ENCODE measurements at regions not wholly inside any gene's neighbourhood (a gene's known extent, or its start where the extent isn't known, plus 50 kb on each side); places are given as distances from the start of the nearest gene placed in this dataset.
"Not testable (repeated sequence)": the region's sequence is repeated elsewhere in the genome, so short reads cannot be mapped to it uniquely, and the experiment has no call there.

DNA sequence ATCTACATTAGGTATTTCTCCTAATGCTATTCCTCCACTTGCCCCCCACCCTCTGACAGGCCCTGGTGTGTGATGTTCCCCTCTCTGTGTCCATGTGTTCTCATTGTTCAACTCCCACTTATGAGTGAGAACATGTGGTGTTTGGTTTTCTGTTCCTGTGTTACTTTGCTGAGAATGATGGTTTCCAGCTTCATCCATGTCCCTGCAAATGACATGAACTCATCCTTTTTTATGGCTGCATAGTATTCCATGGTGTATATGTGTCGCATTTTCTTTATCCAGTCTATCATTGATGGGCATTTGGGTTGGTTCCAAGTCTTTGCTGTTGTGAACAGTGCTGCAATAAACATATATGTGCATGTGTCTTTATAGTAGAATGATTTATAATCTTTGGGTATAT is 50.6 kb upstream of the GRHL3 start:
- not testable (repeated sequence) for H3K36me3 Mint-ChIP-seq (ENCODE audit: low read depth)

GRCh38 chr1:24266998-24267397 is 52.2 kb upstream of the GRHL3 start:
- Mint-ChIP-seq H3K27me3 (peaks cover 30% of the 10 kb centered on the region), H3K36me3 (ENCODE audit: low read depth) (no peaks in the 10 kb centered on the region), H3K4me1 (ENCODE audit: low read depth) (no peaks in the 10 kb centered on the region), H3K4me3 (no peak overlapping the region), H3K9me3 (peaks cover 10% of the 10 kb centered on the region), H3K27ac (no peak overlapping the region)

More for the DNA sequence above, 50.6 kb upstream of the GRHL3 start:
- H3K9me3 Mint-ChIP-seq: peaks cover 10% of the 10 kb centered on the region
- not testable (repeated sequence) for H3K27ac Mint-ChIP-seq; H3K4me3 Mint-ChIP-seq; H3K4me1 Mint-ChIP-seq (ENCODE audit: low read depth)
- H3K27me3 Mint-ChIP-seq: peaks cover 41% of the 10 kb centered on the region

- no peaks in the 10 kb centered on the region for H3K36me3 Mint-ChIP-seq (ENCODE audit: low read depth)
- H3K9me3 Mint-ChIP-seq: peaks cover 10% of the 10 kb centered on the region
- no peak overlapping the region for H3K27ac Mint-ChIP-seq
- H3K4me1 Mint-ChIP-seq (ENCODE audit: low read depth): no peaks in the 10 kb centered on the region
- no peak overlapping the region for H3K4me3 Mint-ChIP-seq
- peaks cover 25% of the 10 kb centered on the region for H3K27me3 Mint-ChIP-seq
Measured at GRCh38 chr1:24266398-24266941, 52.7 kb upstream of the GRHL3 start.

DNA sequence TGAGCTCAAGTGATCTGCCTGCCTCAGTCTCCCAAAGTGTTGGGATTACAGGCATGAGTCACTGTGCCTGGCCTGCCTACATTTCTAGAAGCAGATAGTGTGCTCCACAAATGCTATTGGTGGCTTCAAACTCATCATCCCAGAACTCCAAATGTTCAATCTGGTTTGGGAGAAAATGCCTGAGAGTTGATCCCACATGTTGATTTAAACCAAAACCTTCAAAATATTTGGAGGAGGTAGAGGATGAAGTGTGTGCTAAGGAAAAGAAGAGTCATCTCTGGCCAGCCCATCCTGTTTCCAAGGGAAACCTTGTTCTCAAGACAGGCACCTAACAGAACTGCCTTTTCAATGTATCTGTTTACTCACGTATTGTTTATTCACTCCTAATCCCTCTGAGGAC is 55.4 kb upstream of the GRHL3 start:
- Mint-ChIP-seq H3K27me3 (peaks cover 12% of the 10 kb centered on the region), H3K4me3 (no peak overlapping the region), H3K9me3 (peaks cover 4% of the 10 kb centered on the region), H3K4me1 (ENCODE audit: low read depth) (no peaks in the 10 kb centered on the region), H3K36me3 (ENCODE audit: low read depth) (no peaks in the 10 kb centered on the region), H3K27ac (no peak overlapping the region)

DNA sequence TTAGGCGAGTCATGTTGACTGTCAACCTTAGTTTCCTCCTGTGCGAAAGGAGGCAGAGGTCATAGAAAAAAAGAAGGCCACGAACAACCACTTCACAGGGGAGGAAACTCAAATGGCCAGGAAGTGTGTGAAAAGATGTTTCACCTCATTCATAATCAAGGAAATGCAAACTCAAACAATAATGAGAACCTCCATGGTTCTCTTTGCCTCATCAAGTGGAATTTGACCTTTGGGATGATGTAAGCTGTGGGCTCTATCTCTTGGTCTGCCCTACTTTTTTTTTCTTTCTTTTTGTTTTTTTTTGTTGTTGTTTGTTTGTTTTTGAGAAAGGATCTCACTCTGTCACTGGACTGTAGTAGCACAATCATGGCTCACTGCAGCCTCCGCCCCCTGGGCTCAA is 55.9 kb upstream of the GRHL3 start:
- Mint-ChIP-seq H3K4me1 (ENCODE audit: low read depth) (no peaks in the 10 kb centered on the region), H3K9me3 (peaks cover 4% of the 10 kb centered on the region), H3K27ac (no peak overlapping the region), H3K27me3 (peaks cover 14% of the 10 kb centered on the region), H3K4me3 (no peak overlapping the region), H3K36me3 (ENCODE audit: low read depth) (no peaks in the 10 kb centered on the region)

DNA sequence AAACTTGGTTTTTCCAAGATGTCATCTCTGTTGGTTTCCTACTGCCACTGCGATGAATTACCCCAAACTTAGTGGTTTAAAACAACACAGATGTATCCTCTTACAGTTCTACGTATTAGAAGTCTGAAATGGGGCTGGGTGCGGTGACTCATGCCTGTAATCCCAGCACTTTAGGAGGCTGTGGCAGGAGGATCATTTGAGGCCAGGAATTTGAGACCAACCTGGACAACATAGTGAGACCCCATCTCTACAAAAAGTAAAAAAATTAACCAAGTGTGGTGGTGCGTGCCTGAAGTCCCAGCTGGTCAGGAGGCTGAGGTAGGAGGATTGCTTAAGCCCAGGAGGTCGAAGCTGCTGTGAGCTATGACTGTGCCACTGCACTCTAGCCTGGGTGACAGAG is 57.2 kb upstream of the GRHL3 start:
- Mint-ChIP-seq H3K9me3 (peaks cover 4% of the 10 kb centered on the region), H3K36me3 (ENCODE audit: low read depth) (no peaks in the 10 kb centered on the region), H3K4me1 (ENCODE audit: low read depth) (no peaks in the 10 kb centered on the region), H3K27ac (no peak overlapping the region), H3K27me3 (peaks cover 14% of the 10 kb centered on the region), H3K4me3 (no peak overlapping the region)

DNA sequence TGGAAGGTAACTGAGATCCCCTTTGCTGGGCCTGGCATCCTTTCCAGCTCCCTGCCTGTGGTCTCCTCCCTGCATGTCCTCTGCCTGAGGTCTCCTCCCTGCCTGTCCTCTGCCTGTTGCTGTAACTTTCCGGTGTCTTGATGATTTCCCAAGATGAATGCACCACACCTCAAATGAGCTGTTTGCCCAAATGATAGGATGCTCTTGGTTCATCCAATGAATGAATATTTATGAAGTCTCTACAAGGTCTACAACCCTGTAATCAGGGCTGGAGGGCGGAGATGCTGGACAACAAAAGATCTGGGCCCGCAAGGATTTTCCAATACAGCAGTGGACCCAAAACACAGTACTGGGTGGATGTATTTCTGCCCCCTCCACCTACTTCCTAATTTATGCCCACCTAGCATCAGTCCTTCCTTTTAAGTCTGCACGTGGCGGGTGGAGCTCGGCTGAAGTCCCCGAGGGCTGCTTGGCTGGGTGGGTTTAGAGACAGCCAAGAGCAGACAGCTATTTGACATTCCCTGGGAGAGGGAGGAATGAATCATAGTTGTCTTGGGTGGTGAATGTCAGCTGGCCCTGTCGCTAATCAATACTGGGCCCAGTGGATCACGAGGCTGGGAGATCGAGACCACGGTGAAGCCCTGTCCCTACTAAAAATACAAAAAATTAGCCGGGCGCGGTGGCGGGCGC is 60.3 kb upstream of the GRHL3 start:
- H3K4me1 Mint-ChIP-seq (ENCODE audit: low read depth): no peaks in the 10 kb centered on the region
- H3K4me3 Mint-ChIP-seq: no peak overlapping the region
- H3K27ac Mint-ChIP-seq: no peak overlapping the region
- H3K9me3 Mint-ChIP-seq: peaks cover 4% of the 10 kb centered on the region
- H3K27me3 Mint-ChIP-seq: peaks cover 14% of the 10 kb centered on the region
- H3K36me3 Mint-ChIP-seq (ENCODE audit: low read depth): no peaks in the 10 kb centered on the region

DNA sequence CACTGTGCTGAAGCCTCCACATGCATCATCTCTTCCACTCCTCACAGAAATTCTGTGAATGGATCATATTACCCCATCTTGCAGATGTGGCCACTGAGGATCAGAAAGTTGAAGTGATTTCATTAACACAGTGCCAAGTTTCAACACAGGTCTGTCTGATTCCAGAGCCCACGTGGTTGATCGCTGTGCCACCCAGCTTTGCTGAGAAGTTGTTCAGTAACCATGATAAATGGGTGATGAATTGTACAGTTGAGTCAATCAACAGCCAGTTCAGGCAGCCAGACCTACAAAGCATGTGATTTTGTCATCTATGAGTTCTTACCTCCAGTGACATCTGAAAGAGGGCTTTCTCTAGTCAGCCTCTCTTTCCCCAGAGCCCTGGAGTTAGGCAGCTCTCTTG is 61.8 kb upstream of the GRHL3 start:
- Mint-ChIP-seq H3K4me1 (ENCODE audit: low read depth) (no peaks in the 10 kb centered on the region), H3K9me3 (peaks cover under 1% of the 10 kb centered on the region), H3K27ac (no peak overlapping the region), H3K36me3 (ENCODE audit: low read depth) (no peaks in the 10 kb centered on the region), H3K4me3 (no peak overlapping the region), H3K27me3 (peaks cover 12% of the 10 kb centered on the region)

DNA sequence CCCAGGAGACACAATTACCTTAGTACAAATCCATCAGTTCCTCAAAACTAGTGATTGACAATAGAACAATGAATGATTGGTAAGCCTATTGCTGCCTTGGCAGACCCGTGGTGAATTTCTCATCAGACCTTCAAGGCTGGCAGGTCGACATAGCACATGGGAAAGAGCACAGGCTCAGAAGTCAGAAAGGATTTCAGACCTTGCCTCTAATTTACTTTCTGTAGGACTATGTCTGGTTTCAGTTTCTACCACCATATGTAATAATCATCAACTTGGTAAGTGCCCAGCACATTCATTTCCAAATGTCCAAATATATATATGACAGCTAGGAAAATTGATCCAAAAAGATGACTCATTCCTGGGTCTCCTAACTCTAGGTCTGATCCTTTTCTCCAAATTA is 62.5 kb upstream of the GRHL3 start:
- no peak overlapping the region for H3K4me3 Mint-ChIP-seq
- H3K9me3 Mint-ChIP-seq: no peaks in the 10 kb centered on the region
- no peaks in the 10 kb centered on the region for H3K4me1 Mint-ChIP-seq (ENCODE audit: low read depth)
- H3K27me3 Mint-ChIP-seq: peaks cover 11% of the 10 kb centered on the region
- no peaks in the 10 kb centered on the region for H3K36me3 Mint-ChIP-seq (ENCODE audit: low read depth)
- H3K27ac Mint-ChIP-seq: no peak overlapping the region

GRCh38 chr1:24255226-24255625 is 63.9 kb upstream of the GRHL3 start:
- Mint-ChIP-seq H3K4me1 (ENCODE audit: low read depth) (no peaks in the 10 kb centered on the region), H3K4me3 (no peak overlapping the region), H3K9me3 (no peaks in the 10 kb centered on the region), H3K27ac (no peak overlapping the region), H3K27me3 (peaks cover 4% of the 10 kb centered on the region), H3K36me3 (ENCODE audit: low read depth) (no peaks in the 10 kb centered on the region)

- Mint-ChIP-seq H3K27ac (no peak overlapping the region), H3K9me3 (no peaks in the 10 kb centered on the region), H3K4me3 (no peak overlapping the region), H3K27me3 (peaks cover 4% of the 10 kb centered on the region), H3K36me3 (ENCODE audit: low read depth) (no peaks in the 10 kb centered on the region), H3K4me1 (ENCODE audit: low read depth) (no peaks in the 10 kb centered on the region)
Measured at GRCh38 chr1:24254783-24255182, 64.4 kb upstream of the GRHL3 start.

DNA sequence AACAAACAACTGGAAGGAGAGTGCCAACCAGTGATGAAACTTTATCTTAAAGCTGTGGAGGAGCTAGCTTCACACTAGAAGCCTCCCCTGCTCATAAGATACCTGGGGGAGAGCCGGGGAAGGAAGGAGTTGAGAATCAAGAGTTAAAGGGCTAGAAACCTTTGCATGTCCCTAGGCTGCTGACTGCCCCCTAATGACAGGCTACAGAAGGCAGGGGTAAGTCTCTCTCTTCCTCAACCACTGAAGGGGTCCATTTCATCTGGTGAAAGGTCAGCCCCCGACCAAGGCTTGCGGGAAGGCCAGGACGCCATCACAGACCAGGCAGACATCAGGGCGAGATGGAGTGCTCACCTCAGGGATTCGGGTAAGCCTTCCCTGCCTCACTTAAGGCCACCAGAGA is 65.6 kb upstream of the GRHL3 start:
- Mint-ChIP-seq H3K36me3 (ENCODE audit: low read depth) (no peaks in the 10 kb centered on the region), H3K4me1 (ENCODE audit: low read depth) (peaks cover 3% of the 10 kb centered on the region), H3K9me3 (no peaks in the 10 kb centered on the region), H3K27me3 (peaks cover under 1% of the 10 kb centered on the region), H3K27ac (no peak overlapping the region), H3K4me3 (no peak overlapping the region)

- Mint-ChIP-seq H3K4me3 (no peak overlapping the region), H3K27ac (no peak overlapping the region), H3K9me3 (no peaks in the 10 kb centered on the region), H3K27me3 (no peaks in the 10 kb centered on the region), H3K36me3 (ENCODE audit: low read depth) (no peaks in the 10 kb centered on the region), H3K4me1 (ENCODE audit: low read depth) (peaks cover 3% of the 10 kb centered on the region)
Measured at GRCh38 chr1:24252185-24252780, 65.2 kb upstream of the IFNLR1 start.

DNA sequence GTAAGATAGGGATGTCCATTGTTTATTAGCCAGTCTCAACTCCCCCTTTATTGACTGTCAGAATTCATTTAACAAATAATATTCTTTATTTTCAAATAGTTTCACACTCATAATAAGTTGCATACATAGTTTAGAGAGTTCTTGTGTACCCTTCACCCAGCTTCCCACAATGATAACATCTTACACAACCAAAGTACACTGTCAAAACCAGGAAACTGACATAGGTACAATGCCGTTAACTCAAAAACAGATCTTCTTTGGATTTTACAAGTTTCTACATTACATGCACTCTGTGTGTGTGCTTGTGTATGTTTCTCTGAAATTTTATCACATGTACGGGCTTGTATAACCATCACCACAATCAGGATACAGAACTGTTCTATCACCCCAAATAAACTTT is 64.4 kb upstream of the IFNLR1 start:
- peaks cover 3% of the 10 kb centered on the region for H3K4me1 Mint-ChIP-seq (ENCODE audit: low read depth)
- no peaks in the 10 kb centered on the region for H3K9me3 Mint-ChIP-seq
- no peak overlapping the region for H3K4me3 Mint-ChIP-seq
- H3K27ac Mint-ChIP-seq: no peak overlapping the region
- no peaks in the 10 kb centered on the region for H3K27me3 Mint-ChIP-seq
- H3K36me3 Mint-ChIP-seq (ENCODE audit: low read depth): no peaks in the 10 kb centered on the region

DNA sequence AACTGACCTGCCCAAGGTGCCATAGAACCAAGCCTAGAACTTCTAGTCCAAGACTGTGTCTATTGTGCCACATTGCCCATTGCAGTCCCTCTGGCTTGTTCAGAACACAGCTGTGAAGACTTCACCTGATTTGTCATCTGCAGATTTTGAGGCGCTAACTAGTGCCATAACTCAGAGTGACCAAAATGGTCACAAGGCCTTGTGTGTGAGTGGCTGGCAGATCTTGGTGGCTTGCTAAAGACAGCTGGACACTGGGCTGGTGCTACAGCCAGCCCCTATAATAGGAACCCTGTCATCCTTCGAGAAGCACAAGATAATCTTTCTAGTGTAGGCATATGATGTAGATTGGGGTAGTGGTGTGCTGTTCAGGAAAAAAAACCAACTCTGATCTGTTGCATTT is 63.7 kb upstream of the IFNLR1 start:
- peaks cover 3% of the 10 kb centered on the region for H3K4me1 Mint-ChIP-seq (ENCODE audit: low read depth)
- no peak overlapping the region for H3K4me3 Mint-ChIP-seq
- no peak overlapping the region for H3K27ac Mint-ChIP-seq
- H3K9me3 Mint-ChIP-seq: no peaks in the 10 kb centered on the region
- no peaks in the 10 kb centered on the region for H3K27me3 Mint-ChIP-seq
- H3K36me3 Mint-ChIP-seq (ENCODE audit: low read depth): no peaks in the 10 kb centered on the region

DNA sequence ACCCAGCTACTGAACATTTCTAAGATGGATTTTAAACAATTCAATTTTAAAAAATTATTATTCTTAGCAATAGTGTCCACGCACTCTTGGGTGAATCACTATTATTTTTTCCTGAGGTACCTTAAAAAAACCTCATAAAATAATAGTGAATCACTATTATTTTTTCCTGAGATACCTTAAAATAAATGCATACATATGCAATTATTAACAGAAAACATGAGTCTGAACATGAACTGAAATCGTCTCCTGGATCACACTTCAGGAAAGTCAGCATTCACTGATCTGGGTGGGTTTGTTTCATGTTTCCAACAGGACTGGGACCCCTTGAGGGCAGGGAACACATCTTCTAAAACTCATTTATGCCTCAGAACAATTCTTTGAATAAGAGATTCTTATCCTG is 63.1 kb upstream of the IFNLR1 start:
- Mint-ChIP-seq H3K27me3 (no peaks in the 10 kb centered on the region), H3K36me3 (ENCODE audit: low read depth) (no peaks in the 10 kb centered on the region), H3K9me3 (no peaks in the 10 kb centered on the region), H3K4me3 (no peak overlapping the region), H3K27ac (no peak overlapping the region), H3K4me1 (ENCODE audit: low read depth) (peaks cover 3% of the 10 kb centered on the region)

Measured in stimulated activated naive CD8-positive, alpha-beta T cell treated with anti-CD3 and anti-CD28 coated beads, Interleukin-15, Interleukin-2, amounts not matched to agents 100 ng/mL and 50 ng/mL, for 24 hours (primary cell).